WTC11 (cell line): ENCODE measurements at regions not wholly inside any gene's neighbourhood (a gene's known extent, or its start where the extent isn't known, plus 50 kb on each side); places are given as distances from the start of the nearest gene placed in this dataset.

ENCODE experiments used
- ATAC-seq: fragments of 200-7000 bp; cut with Tn5 transposase; 2 replicates; pipeline ENCODE4 v1.10.0; 2021; ENCODE audit warnings: mild to moderate bottlenecking, moderate library complexity
- CTCF ChIA-PET: fragments of 300-600 bp; sonication (Branson Sonifier 250); formaldehyde crosslinking; loops from one replicate; lab custom pipeline; 2021; ENCODE audit warnings: antibody characterized with exemption; lab: Charles Lee
- POLR2A ChIA-PET: fragments of 350-600 bp; sonication (Branson Sonifier 250); formaldehyde crosslinking; loops from one replicate; lab custom pipeline; 2021; ENCODE audit warnings: antibody characterized with exemption; lab: Charles Lee
- DNase-seq: peaks from one replicate; pipeline ENCODE4 v3.0.0; 2021; ENCODE audit warnings: low spot score
- H3K27ac Mint-ChIP-seq: 2 replicates; pipeline ENCODE4 v1.8.0; 2021; ENCODE audit warnings: mixed read lengths
- H3K27me3 Mint-ChIP-seq: 2 replicates; pipeline ENCODE4 v1.8.0; 2021; ENCODE audit warnings: low read depth, mild to moderate bottlenecking, moderate library complexity, mixed read lengths
- H3K36me3 Mint-ChIP-seq: 2 replicates; pipeline ENCODE4 v1.8.0; 2021; ENCODE audit warnings: mixed read lengths
- H3K4me1 Mint-ChIP-seq: 2 replicates; pipeline ENCODE4 v1.8.0; 2022; ENCODE audit warnings: mixed read lengths
- H3K4me3 Mint-ChIP-seq: 2 replicates; pipeline ENCODE4 v1.8.0; 2021; ENCODE audit warnings: mild to moderate bottlenecking, moderate library complexity, mixed read lengths
- H3K9me3 Mint-ChIP-seq: 2 replicates; pipeline ENCODE4 v1.8.0; 2021; ENCODE audit warnings: mixed read lengths
- E2F4 ChIP-seq: sonication (generic); formaldehyde crosslinking; IDR thresholded peaks from 2 replicates; pipeline ENCODE4 v1.8.1; 2022; ENCODE audit warnings: low read depth, mild to moderate bottlenecking, moderate library complexity, missing genetic modification reagents, borderline replicate concordance
- GTF2I ChIP-seq: fragments of 250-450 bp; sonication (Bioruptor Pico); conservative IDR thresholded peaks from 2 replicates; pipeline ENCODE4 v1.4.0; 2021; ENCODE audit warnings: mild to moderate bottlenecking
- NR1H2 ChIP-seq: sonication (generic); formaldehyde crosslinking; IDR thresholded peaks from 2 replicates; pipeline ENCODE4 v1.9.0; 2021; ENCODE audit warnings: mild to moderate bottlenecking, moderate library complexity, missing genetic modification reagents
- NR2C2 ChIP-seq: sonication (generic); formaldehyde crosslinking; IDR thresholded peaks from 2 replicates; pipeline ENCODE4 v1.8.0; 2022; ENCODE audit warnings: mild to moderate bottlenecking, missing genetic modification reagents
- PRDM15 ChIP-seq: sonication (generic); formaldehyde crosslinking; IDR thresholded peaks from 2 replicates; pipeline ENCODE4 v1.8.0; 2022; ENCODE audit warnings: missing genetic modification reagents
- SMAD4 ChIP-seq: sonication (generic); formaldehyde crosslinking; IDR thresholded peaks from 2 replicates; pipeline ENCODE4 v1.8.0; 2022; ENCODE audit warnings: mild to moderate bottlenecking, missing genetic modification reagents
- SOX15 ChIP-seq: fragments of 250-450 bp; sonication (Bioruptor Pico); IDR thresholded peaks from 2 replicates; pipeline ENCODE4 v1.9.0; 2021; ENCODE audit warnings: mild to moderate bottlenecking
- TEAD1 ChIP-seq: sonication (generic); formaldehyde crosslinking; IDR thresholded peaks from 2 replicates; pipeline ENCODE4 v1.8.0; 2022; ENCODE audit warnings: mild to moderate bottlenecking, missing genetic modification reagents
- TEAD4 ChIP-seq: sonication (generic); formaldehyde crosslinking; IDR thresholded peaks from 2 replicates; pipeline ENCODE4 v1.8.0; 2022; ENCODE audit warnings: mild to moderate bottlenecking, missing genetic modification reagents
- TF ChIP-seq, protein P1 (sequence below): sonication (generic); formaldehyde crosslinking; IDR thresholded peaks from 2 replicates; pipeline ENCODE4 v1.8.0; 2023; ENCODE audit warnings: missing genetic modification reagents, mild to moderate bottlenecking, borderline replicate concordance
- TF ChIP-seq, protein P2 (sequence below): sonication (generic); formaldehyde crosslinking; IDR thresholded peaks from 2 replicates; pipeline ENCODE4 v1.8.0; 2022; ENCODE audit warnings: mild to moderate bottlenecking, missing genetic modification reagents
- TF ChIP-seq, protein P3 (sequence below): sonication (generic); formaldehyde crosslinking; IDR thresholded peaks from 2 replicates; pipeline ENCODE4 v1.8.1; 2023; ENCODE audit warnings: mild to moderate bottlenecking, missing genetic modification reagents, borderline replicate concordance

GRCh38 chr4:189185810-189186432 lies 754.8 kb upstream of the FRG1 start (continued):
- TF ChIP-seq, protein P1, sequence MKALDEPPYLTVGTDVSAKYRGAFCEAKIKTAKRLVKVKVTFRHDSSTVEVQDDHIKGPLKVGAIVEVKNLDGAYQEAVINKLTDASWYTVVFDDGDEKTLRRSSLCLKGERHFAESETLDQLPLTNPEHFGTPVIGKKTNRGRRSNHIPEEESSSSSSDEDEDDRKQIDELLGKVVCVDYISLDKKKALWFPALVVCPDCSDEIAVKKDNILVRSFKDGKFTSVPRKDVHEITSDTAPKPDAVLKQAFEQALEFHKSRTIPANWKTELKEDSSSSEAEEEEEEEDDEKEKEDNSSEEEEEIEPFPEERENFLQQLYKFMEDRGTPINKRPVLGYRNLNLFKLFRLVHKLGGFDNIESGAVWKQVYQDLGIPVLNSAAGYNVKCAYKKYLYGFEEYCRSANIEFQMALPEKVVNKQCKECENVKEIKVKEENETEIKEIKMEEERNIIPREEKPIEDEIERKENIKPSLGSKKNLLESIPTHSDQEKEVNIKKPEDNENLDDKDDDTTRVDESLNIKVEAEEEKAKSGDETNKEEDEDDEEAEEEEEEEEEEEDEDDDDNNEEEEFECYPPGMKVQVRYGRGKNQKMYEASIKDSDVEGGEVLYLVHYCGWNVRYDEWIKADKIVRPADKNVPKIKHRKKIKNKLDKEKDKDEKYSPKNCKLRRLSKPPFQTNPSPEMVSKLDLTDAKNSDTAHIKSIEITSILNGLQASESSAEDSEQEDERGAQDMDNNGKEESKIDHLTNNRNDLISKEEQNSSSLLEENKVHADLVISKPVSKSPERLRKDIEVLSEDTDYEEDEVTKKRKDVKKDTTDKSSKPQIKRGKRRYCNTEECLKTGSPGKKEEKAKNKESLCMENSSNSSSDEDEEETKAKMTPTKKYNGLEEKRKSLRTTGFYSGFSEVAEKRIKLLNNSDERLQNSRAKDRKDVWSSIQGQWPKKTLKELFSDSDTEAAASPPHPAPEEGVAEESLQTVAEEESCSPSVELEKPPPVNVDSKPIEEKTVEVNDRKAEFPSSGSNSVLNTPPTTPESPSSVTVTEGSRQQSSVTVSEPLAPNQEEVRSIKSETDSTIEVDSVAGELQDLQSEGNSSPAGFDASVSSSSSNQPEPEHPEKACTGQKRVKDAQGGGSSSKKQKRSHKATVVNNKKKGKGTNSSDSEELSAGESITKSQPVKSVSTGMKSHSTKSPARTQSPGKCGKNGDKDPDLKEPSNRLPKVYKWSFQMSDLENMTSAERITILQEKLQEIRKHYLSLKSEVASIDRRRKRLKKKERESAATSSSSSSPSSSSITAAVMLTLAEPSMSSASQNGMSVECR (CRISPR knock-in tag) = no peak
- TF ChIP-seq GTF2I (CRISPR knock-in tag) = no peak
- TF ChIP-seq, protein P2, sequence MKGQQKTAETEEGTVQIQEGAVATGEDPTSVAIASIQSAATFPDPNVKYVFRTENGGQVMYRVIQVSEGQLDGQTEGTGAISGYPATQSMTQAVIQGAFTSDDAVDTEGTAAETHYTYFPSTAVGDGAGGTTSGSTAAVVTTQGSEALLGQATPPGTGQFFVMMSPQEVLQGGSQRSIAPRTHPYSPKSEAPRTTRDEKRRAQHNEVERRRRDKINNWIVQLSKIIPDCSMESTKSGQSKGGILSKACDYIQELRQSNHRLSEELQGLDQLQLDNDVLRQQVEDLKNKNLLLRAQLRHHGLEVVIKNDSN (CRISPR knock-in tag) = 0 out of 2 replicates have a peak, but pooled peaks have one; percentile 29

- ChIA-PET CTCF (no interaction called here), POLR2A (no interaction called here)
- TF ChIP-seq TEAD1 (CRISPR knock-in tag) (no peak), SOX15 (no peak), PRDM15 (CRISPR knock-in tag) (no peak), E2F4 (CRISPR knock-in tag) (no peak), NR1H2 (no peak)
- ATAC-seq (no peak), DNase-seq (no peak)
- Mint-ChIP-seq H3K27me3 (peaks cover 8% of the 10 kb centered on the region), H3K4me1 (peaks cover 32% of the 10 kb centered on the region), H3K9me3 (peaks cover 44% of the 10 kb centered on the region), H3K4me3 (no peak overlapping the region), H3K36me3 (peaks cover 46% of the 10 kb centered on the region), H3K27ac (no peak overlapping the region)
Measured at GRCh38 chr4:189187531-189188052, 753.1 kb upstream of the FRG1 start.

DNA sequence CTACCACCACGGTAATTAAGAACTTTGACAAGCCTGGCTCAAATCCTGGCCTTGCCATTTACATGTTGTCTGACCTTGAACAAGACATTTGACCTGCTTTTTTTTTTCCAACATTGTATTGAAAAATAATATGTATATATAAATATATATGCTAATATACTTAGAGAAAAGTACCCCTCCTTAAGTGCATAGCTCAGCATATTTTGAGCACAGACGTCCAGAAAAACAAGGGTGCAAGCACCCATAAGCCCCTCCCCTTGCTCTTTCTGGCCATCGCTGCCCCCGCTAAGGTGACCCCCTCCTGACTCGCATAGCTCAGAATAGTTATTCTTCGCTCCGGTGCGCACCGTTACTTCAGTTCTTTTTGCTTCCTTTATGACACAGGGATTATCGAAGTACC lies 742.0 kb upstream of the FRG1 start:
- peaks cover 32% of the 10 kb centered on the region for H3K4me1 Mint-ChIP-seq
- no peak overlapping the region for H3K4me3 Mint-ChIP-seq
- ChIA-PET POLR2A (no interaction called here), CTCF (interaction anchor here (1.0 kb wide), 1 partner anchor 108 kb away, joined by 4 read pairs; no protein-coding TSS in a partner anchor)
- H3K36me3 Mint-ChIP-seq = no peaks in the 10 kb centered on the region
- DNase-seq = no peak
- H3K27ac Mint-ChIP-seq = no peak overlapping the region
- peaks cover 11% of the 10 kb centered on the region for H3K9me3 Mint-ChIP-seq
- ATAC-seq = no peak
- H3K27me3 Mint-ChIP-seq = no peaks in the 10 kb centered on the region; the same call in 1 of the 2 replicates
- no peak for TF ChIP-seq NR2C2 (CRISPR knock-in tag)
- TF ChIP-seq, protein P3, sequence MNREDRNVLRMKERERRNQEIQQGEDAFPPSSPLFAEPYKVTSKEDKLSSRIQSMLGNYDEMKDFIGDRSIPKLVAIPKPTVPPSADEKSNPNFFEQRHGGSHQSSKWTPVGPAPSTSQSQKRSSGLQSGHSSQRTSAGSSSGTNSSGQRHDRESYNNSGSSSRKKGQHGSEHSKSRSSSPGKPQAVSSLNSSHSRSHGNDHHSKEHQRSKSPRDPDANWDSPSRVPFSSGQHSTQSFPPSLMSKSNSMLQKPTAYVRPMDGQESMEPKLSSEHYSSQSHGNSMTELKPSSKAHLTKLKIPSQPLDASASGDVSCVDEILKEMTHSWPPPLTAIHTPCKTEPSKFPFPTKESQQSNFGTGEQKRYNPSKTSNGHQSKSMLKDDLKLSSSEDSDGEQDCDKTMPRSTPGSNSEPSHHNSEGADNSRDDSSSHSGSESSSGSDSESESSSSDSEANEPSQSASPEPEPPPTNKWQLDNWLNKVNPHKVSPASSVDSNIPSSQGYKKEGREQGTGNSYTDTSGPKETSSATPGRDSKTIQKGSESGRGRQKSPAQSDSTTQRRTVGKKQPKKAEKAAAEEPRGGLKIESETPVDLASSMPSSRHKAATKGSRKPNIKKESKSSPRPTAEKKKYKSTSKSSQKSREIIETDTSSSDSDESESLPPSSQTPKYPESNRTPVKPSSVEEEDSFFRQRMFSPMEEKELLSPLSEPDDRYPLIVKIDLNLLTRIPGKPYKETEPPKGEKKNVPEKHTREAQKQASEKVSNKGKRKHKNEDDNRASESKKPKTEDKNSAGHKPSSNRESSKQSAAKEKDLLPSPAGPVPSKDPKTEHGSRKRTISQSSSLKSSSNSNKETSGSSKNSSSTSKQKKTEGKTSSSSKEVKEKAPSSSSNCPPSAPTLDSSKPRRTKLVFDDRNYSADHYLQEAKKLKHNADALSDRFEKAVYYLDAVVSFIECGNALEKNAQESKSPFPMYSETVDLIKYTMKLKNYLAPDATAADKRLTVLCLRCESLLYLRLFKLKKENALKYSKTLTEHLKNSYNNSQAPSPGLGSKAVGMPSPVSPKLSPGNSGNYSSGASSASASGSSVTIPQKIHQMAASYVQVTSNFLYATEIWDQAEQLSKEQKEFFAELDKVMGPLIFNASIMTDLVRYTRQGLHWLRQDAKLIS (CRISPR knock-in tag) = no peak
- TF ChIP-seq NR1H2 = no peak
- no peak for TF ChIP-seq TEAD4
- TF ChIP-seq SMAD4 = no peak
- TF ChIP-seq E2F4 (CRISPR knock-in tag) = no peak
